SIG-M5 treated with dmso at 0.1 percent for 504 hours (cell line): ENCODE measurements at regions not wholly inside any gene's neighbourhood (a gene's known extent, or its start where the extent isn't known, plus 50 kb on each side); places are given as distances from the start of the nearest gene placed in this dataset.

Experiments used
- DNase-seq: peaks from one replicate; lab custom pipeline; 2025; ENCODE audit not compliant: unreplicated experiment; lab: John Stamatoyannopoulos, UW

DNA sequence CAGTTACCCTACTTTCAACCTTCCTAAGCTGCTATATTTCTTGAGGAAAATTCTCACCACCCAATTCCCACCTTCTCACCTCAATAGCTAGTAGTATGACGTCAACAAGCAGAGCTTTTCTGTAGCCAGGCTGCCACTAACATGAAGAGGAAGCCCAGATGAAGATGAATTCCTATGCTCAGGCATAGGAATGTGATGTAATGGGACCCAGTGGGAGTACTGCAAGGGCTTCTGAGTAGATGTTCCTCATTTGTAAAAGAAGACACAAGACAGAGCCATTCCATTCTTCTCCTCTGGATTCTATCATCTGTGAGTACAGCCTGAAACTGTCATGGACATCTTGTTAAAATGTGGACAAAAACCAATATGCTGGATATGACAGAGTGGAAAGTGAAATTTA, 81.6 kb upstream of the KLF3 start:
- no peak for DNase-seq

DNA sequence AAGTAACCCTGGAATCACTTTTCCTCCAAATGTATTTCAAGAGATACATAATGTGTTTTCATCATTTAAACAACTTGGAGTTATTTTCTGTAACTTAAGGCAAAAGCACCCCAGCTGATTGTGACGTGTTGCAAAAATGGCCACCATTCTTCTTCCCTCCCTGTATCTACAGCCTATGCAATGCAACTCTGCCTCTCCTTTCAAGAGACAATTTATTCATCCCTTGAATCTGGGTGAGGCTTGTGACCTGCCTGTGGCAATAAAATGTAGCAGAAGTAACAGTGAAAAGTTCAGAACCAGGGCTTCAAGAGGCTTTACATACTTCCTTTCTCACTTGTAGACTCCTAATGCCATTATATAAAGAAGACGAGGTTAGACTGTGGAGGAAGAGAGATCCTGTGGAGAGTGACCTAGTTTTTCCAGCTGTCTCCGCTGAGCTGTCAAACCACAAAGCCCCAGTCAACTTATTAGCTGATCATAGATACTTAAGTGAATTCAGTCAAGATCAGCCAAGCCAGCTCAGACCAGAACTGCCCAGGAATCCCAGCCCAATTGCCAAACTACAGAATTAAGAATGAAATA, 81.0 kb upstream of the KLF3 start:
- no peak for DNase-seq

DNA sequence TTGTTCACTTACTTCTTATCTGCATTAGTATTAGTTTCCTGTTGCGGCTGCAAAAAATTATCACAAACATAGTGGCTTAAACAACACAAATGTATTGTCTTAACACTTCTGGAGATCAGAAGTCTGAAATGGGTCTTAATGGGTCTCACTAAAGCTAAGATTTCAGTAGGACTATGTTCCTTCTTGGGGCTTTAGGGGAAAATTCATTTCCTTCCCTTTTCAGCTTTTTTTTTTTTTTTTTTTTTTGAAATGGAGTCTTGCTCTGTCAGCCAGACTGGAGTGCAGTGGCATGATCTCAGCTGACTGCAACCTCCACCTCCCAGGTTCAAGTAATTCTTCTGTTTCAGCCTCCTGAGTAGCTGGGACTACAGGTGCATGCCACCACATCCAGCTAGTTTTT, 78.1 kb upstream of the KLF3 start:
- DNase-seq: no peak

DNA sequence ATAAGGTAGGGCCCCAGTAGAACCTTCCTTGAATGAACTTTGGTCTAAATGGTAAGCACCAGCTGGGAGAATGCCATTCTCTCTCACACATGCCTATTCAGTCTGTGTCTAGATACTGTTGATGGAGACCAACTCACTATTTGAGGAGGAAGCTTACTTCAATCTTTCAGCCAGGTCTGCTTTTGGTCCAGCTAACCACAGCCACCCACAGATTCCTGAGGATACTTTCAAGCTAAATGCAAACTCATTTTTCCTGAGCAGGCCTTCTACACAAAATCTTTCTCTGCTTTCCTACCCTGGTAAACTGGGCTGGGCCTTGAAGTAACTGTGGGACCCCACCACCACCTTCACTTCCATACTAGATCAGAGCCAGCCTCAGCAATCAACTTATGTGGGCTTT, 76.9 kb upstream of the KLF3 start:
- DNase-seq: no peak

DNA sequence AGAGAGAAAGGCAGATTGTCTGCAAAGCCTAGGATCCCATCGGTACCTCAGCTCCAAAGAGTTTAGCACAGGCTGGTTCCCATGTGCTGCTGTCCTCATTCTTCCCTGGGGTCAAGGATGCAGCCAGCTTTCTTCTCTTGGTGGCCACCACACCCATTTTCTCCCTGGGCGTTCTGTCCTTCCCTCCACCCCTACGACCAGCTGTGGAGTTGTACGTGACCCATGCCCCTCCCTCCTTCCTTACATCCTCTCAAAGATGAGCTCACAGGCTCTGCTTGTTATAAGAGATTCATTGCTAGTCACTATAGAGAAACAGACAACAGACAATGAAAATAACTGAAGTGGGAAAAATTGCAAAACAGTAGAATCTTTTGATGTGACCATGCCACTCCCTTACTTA, 74.0 kb upstream of the KLF3 start:
- DNase-seq: no peak

DNA sequence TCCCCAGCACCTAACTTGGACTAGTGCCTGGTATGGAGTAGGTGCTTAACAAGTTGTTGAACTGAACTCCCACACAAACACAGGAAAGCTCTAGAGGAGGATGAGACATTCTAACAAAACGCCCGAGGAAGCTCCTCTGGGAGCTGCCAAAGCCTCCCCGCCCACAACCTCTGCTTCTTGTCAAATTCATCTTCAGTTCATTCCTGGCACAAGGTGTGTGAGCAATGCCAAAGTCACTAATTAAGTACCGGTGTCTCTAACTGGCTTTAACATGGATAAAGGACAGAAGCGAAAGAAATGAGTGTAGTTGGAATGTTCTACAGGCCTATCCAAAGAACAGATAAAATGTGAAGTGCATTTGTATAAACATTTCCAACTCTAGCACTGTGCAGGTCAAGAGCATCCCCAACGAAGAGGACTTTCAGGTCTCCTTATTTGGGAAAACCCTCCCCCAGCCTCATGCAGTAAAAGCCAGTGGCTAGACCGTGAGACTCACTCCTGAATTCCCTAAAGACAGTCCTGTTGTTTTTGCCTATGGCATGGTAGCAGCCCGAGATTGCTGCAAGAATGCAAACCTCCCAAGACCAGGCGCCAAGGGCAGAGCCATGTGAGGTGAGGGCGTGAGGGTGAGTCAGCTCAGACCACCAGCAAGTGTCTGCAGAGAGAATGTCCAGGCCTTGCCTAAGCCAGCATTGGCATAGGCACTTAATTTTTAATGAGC, 72.2 kb upstream of the KLF3 start:
- no peak for DNase-seq

DNA sequence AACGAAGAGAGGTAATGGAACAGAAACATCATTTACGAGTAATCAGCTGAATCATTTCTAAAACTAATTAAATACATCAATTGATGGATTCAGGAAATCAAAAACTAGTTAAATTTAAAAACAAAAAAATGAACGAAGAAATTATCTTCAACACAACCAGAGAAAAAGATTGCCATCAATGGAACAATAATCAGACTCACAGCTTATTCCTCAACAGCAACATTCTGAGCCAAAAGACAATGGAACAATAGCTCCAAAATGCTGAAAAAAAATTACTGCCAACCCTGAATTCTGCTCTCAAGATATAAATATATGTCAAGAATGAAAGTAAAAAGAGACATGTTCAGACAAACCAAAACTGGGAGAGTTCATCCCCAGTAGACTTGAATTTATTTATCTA, 65.5 kb upstream of the KLF3 start:
- no peak for DNase-seq

DNA sequence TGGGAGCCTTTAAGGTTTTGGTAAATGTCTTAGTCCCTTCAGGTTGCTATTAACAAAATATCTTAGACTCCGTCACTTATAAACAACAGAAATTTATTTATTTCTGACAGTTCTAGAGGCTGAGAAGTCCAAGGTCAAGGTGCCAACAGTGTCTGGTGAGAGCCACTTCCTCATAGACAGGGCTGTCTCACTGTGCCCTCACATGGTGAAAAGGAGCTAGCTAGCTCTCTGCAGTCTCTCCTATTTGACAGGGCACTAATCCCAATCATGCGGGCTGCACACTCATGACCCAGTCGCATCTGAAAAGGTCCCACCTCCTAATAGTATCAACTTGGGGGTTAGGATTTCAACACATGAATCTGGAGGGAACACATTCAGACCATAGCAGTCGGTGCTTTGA, 63.4 kb upstream of the KLF3 start:
- no peak for DNase-seq

DNA sequence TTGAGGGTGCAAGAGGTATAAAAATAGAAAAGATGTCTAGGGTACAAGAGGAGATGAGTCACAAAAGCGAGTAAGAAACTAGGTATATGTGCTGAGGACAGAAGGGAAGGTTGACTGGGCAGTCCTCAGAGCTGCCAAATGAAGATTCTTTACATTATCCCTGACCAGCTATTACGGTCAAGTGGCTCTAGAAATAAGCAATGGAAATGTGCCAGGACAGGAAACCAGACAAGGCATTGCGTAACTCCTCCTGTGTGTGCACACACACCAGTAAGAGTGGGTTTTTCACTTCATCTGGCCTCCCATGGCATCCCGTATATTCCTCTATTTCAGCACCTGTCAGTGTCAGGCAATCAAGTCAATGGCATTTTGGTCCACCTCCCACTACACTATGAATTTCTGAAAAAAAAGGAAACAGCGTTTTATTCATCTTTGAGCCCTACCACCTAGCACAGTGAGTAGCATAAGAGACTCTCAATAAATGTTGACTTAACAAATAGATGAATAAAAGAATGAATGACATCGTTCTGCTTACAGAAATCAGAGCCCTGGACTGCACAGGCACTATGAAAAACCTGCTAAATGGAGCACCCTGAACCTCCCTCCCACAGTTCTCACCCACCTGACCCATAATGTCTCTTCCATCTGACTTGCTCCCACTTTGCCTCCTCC, 62.6 kb upstream of the KLF3 start:
- DNase-seq: no peak

DNA sequence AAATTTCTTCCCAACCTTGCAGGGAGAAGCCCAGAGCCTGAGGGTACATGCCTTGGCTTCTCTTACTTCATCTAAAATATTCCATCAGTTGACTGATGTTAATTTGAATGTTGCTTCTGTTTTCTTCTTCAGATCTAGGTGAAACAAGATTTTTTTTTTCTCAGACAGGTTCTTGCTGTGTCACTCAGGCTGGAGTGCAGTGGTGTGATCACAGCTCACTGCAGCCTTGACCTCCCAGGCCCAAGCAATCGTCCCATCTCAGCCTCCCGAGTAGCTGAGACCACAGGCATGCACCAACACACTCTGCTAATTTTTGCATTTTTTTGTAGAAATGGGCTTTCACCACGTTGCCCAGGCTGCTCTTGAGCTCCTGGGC, 62.1 kb upstream of the KLF3 start:
- no peak for DNase-seq

DNA sequence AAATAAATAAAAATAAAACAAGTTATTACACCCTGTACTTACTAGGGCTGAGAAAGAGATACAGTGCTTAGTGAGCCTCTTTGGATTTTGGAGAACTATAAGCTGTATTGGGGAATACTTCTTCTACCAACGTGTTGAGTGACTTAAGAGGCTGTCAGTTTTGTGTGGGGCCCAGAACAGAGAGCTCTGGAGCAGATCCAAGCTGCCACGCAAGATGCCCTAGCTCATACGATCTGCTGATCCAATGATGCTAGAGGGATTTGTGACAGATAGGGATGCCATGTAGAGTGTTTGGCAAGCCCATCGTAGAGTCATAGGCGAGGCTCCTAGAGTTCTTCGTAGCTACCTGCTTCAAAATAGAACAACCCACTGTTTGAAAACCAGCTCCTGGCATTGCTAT, 60.3 kb upstream of the KLF3 start:
- no peak for DNase-seq

DNA sequence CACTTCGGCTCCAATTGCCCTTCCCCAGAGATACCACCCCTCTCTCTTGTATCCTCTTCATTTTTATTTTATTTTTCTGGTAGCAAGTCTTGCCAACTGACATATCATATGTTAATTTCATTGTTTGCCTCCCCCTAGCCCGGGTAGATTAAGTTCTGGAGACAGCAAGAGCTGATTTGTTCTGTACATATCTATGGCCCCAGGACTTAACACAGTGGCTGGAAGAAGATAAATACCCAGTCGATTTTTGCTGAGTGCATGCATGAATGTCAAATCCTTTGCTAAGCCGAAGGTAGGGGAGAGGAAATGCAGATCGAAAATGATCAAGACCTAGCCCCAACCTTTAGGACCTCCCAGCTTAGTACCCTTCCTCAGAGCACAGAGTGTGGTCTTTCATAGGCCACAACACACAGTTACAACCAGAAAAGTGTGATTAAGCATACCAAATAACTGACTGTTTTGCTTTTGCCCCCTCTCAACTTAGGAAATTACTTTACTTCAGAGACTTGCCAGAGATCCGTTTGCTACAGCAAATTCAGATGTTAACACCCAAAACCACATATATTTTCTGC, 58.7 kb upstream of the KLF3 start:
- no peak for DNase-seq

DNA sequence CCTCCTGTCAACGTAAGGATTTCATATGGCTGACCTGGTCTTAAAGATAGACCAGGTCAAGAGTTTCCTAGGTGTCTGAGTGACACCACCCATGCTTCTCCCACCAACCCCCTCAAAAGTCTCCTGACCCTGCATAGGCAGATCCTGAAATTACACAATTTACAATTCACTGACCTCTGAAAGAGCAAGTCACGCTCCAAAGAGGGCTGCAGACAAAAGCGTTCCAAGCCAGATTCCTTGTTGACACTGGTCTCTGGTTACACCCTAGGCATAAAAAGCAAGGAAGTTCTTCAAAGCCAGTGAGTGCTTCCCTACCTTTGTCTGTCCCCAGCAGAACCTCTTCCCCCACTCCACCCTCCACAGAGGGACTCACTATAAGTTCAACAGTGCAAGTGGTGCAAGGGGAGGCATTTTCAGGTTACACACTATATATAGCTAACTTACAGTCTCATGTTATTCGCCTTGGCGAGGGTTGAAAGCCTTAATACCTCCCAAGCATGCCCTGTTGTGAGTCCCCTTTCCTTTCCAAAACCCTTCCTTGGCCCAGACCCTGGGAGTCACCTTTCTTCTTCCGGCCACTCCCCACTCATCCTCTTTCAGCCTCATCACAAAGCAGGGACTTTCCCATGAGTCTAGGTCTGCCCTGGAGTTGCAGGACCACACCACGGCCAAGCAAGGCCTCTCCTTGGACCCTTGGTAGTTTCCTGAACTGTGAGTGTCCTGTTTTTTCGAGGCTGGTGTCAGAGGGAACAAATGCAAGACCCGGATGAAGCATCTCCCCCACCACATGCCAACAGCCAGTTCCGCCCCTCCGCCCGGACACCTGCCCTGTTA, 58.0 kb upstream of the KLF3 start:
- no peak for DNase-seq

DNA sequence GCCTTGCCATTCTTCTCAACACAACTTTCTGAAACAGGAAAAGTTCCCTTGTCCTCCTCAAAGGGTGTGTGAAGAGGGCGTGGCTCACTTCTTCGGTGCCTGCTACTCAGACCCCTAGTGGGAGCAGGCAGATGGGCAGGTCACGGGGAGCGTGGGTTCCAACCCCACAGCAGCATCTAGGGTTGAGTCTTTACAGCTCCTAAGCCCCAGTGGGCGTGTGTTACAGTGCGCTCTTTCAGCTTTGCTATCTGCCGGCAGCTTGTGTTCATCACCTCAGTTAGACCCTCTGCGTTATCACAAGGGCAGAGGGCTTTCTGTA, 57.5 kb upstream of the KLF3 start:
- DNase-seq: peak; percentile 24

DNA sequence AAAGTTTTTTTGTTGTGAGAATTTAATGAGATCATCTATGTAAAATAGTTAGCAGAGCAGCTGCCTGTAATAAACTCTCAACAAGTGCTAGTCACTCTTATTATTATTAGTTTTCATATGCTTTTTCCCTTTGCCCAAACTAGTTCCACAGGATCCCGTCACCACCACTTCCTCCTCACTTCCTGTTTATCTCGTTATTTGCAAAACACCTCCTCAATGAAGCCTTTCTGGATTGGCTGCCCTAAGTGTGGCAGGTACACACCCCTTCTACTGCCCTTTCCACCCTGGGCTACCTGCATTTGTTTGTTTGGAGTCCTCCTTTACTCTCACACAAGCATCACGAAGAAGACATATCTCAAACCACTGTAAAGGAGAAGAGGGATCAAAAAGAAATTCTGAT, 54.4 kb upstream of the KLF3 start:
- DNase-seq: no peak

DNA sequence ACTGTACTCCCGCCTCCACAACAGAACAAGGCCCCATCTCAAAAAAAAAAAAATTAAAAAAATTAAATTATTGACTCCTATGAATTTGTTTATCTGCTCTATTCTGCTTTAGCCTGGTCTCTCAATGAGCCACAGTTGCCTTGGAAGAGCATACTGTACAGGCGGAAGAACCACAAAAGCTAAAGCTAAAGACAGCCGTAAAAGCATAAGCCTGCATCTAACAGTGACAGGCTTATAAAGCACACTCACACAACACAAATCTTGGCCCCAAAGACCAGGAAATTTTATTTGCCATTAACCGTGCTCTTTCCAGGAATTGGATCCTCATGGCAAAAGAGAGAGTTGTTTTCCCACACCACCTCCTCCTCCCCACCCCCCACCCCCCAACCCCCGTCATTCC, 53.5 kb upstream of the KLF3 start:
- no peak for DNase-seq

DNA sequence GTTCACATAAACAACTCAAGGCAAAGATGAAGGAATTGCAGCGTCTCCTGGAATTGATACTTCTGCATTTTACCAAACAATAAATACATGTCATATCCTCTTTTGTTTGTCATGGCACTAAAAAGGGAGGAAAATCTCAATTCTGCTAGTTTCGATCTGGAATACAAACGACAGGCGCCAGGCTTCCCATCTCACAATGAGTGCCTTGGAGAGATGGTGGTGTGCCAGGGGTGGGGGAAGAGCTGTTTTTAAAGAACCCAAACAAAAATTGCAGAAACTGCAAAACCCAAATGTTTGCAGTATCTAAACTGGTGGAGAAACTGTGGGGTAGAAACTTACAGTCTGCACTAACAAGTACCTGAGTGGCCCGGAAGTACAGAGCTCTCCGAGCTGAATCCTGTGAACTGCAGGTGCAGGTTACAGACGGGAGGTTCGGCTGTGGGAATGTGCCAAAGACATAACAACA, 53.0 kb upstream of the KLF3 start:
- no peak for DNase-seq

DNA sequence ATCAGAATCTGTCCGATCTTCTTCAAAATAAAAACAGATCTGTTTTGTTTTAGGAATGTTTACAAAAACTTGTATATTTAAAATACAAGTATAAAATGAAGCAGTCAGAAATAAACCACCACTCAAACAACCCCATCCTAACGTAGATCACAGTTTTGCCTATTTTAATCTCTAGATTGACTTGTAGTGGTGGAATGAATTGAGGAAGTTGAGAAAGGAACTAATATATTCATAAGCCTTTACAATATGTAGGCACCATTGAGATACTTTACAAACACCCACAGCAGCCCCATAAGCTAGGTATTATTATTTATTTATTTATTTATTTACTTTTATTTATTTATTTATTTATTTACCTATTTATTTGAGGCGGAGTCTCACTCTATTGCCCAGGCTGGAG, 52.3 kb upstream of the KLF3 start:
- peak; percentile 16 for DNase-seq

DNA sequence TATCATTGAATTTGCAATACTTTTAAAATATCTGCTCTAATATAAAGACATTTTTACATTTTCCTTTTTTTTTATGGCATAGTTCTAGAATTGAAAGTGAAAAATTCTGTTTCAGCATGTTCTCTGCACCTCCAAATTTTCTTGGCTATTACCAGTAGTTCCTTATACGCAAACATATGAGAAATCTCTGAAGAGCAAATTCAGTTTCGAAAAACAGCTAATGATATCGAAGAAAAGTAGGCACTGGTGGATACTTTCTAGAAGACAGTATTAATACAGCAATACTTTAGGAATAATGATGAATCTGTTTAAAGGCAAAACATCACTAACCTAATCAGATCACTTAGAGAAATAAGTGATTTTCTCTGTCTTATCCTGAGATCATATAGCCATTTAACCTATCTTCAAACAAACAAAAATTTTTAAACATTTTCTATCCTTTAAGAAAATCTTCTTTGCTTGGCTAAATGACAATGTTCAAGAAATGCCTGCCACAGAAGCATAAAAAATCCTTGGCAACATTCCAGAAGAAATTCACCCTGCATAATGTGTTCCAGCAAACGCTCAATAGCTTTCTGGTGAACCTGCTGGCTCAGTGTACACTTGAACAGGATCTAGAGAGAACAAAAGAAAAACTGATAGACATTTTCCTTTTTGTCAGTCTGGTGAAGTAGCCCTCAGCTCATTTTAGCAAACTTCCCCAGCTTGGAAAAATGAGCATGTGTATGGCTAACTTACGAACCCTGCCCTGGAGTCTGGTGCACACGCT, 51.2 kb upstream of the KLF3 start:
- no peak for DNase-seq
